ENCODE measurements at regions not wholly inside any gene's neighbourhood (a gene's known extent, or its start where the extent isn't known, plus 50 kb on each side); places are given as distances from the start of the nearest gene placed in this dataset.

GRCh38 chr12:68100241-68100640 is 59.3 kb downstream of the IFNG start:
- TF ChIP-seq EZH2 (IDR thresholded peaks at IDR 0.05; ENCODE audit: borderline replicate concordance, insufficient read depth, low read depth, low read length, poor library complexity, severe bottlenecking), result no peak
- TF ChIP-seq, protein P1, sequence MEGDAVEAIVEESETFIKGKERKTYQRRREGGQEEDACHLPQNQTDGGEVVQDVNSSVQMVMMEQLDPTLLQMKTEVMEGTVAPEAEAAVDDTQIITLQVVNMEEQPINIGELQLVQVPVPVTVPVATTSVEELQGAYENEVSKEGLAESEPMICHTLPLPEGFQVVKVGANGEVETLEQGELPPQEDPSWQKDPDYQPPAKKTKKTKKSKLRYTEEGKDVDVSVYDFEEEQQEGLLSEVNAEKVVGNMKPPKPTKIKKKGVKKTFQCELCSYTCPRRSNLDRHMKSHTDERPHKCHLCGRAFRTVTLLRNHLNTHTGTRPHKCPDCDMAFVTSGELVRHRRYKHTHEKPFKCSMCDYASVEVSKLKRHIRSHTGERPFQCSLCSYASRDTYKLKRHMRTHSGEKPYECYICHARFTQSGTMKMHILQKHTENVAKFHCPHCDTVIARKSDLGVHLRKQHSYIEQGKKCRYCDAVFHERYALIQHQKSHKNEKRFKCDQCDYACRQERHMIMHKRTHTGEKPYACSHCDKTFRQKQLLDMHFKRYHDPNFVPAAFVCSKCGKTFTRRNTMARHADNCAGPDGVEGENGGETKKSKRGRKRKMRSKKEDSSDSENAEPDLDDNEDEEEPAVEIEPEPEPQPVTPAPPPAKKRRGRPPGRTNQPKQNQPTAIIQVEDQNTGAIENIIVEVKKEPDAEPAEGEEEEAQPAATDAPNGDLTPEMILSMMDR (IDR thresholded peaks at IDR 0.05), result no peak
